OCI-LY3 (cell line): ENCODE measurements at regions not wholly inside any gene's neighbourhood (a gene's known extent, or its start where the extent isn't known, plus 50 kb on each side); places are given as distances from the start of the nearest gene placed in this dataset.

Experiments used
- CTCF ChIP-seq: fragments of 200-600, 300-600 bp; sonication (generic); IDR thresholded peaks from 2 replicates; pipeline ENCODE4 v1.5.1; 2014; ENCODE audit warnings: antibody characterized with exemption, low read length, low read depth
- EZH2phosphoT487 ChIP-seq: fragments of 200-600 bp; shearing (Covaris generic); IDR thresholded peaks from 2 replicates; pipeline ENCODE4 v1.6.1; 2018; ENCODE audit warnings: antibody characterized with exemption, mixed run types, low read depth

GRCh38 chr10:78779339-78779955 lies 289.3 kb upstream of the ZMIZ1 start:
- TF ChIP-seq CTCF (no peak), EZH2phosphoT487 (no peak)
